ENCODE measurements at regions not wholly inside any gene's neighbourhood (a gene's known extent, or its start where the extent isn't known, plus 50 kb on each side); places are given as distances from the start of the nearest gene placed in this dataset.

- TF ChIP-seq FOS (IDR thresholded peaks at IDR 0.05; ENCODE audit: low read depth, low read length), result no peak
- no peak for TF ChIP-seq CTCF (conservative IDR thresholded peaks at IDR 0.05; ENCODE audit: low read depth, low read length)
- TF ChIP-seq POLR2A (IDR thresholded peaks at IDR 0.05; ENCODE audit: low read depth, low read length), result no peak
- TF ChIP-seq SMC3 (IDR thresholded peaks at IDR 0.05; ENCODE audit: low read depth, low read length), result no peak
- no peak for TF ChIP-seq RAD21 (IDR thresholded peaks at IDR 0.05; ENCODE audit: low read length)
- TF ChIP-seq USF2 (IDR thresholded peaks at IDR 0.05; ENCODE audit: low read depth, low read length), result no peak
- TF ChIP-seq CEBPB (IDR thresholded peaks at IDR 0.05; ENCODE audit: low read depth, low read length), result no peak
- no peak for TF ChIP-seq BHLHE40 (IDR thresholded peaks at IDR 0.05; ENCODE audit: low read depth, low read length)
- TF ChIP-seq ELK1 (IDR thresholded peaks at IDR 0.05; ENCODE audit: borderline replicate concordance, low read depth, low read length), result no peak
These were observed 225.9 kb downstream of the BRD1 start for GRCh38 chr22:49601614-49602321.

Data from IMR-90 (cell line).